ENCODE measurements at regions not wholly inside any gene's neighbourhood (a gene's known extent, or its start where the extent isn't known, plus 50 kb on each side); places are given as distances from the start of the nearest gene placed in this dataset.

GRCh38 chr3:27559835-27560234 lies 75.7 kb upstream of the SLC4A7 start:
- H3K36me3 ChIP-seq (ENCODE audit: control insufficient read depth in 4 of 4, insufficient read depth in 4 of 4, low read length in 4 of 4), result no peaks in the 10 kb centered on the region
- H3K9ac ChIP-seq (ENCODE audit: insufficient read depth in 1 of 2, low read length in 2 of 2), result no peak overlapping the region
- no peaks in the 10 kb centered on the region for H3K9me3 ChIP-seq (ENCODE audit: control insufficient read depth in 4 of 4, insufficient read depth in 3 of 4, low read length in 3 of 4)
- peak; percentile 58 to 82 (median 69) for DNase-seq
- peak; percentile 58 for ATAC-seq (ENCODE audit: insufficient read depth, low FRiP score)
- no peak overlapping the region for H3K4me3 ChIP-seq
- peaks cover 0 to 5% (median 0%) of the 10 kb centered on the region in 5 donors for H3K4me1 ChIP-seq (ENCODE audit: control insufficient read depth in 5 of 5, insufficient read depth in 5 of 5, low read length in 5 of 5)
- no peak for TF ChIP-seq CTCF (IDR thresholded peaks at IDR 0.05; ENCODE audit: control extremely low read depth, extremely low read depth)
- no peak overlapping the region for H3K27ac ChIP-seq (ENCODE audit: low read depth in 1 of 2, low read length in 1 of 2)
- H3K27me3 ChIP-seq (ENCODE audit: control insufficient read depth in 3 of 3, insufficient read depth in 3 of 3, low read length in 2 of 3), result no peaks in the 10 kb centered on the region
- 46 to 53% methylated on average over 6 of the region's 6 CpGs for WGBS, 2 donors

- Histone ChIP-seq H3K4me1 (ENCODE audit: control insufficient read depth in 5 of 5, insufficient read depth in 5 of 5, low read length in 5 of 5) (peaks cover 0 to 5% (median 0%) of the 10 kb centered on the region in 5 donors), H3K27me3 (ENCODE audit: control insufficient read depth in 3 of 3, insufficient read depth in 3 of 3, low read length in 2 of 3) (no peaks in the 10 kb centered on the region), H3K4me3 (no peak overlapping the region), H3K9me3 (ENCODE audit: control insufficient read depth in 4 of 4, insufficient read depth in 3 of 4, low read length in 3 of 4) (no peaks in the 10 kb centered on the region), H3K27ac (ENCODE audit: low read depth in 1 of 2, low read length in 1 of 2) (no peak overlapping the region), H3K9ac (ENCODE audit: insufficient read depth in 1 of 2, low read length in 2 of 2) (no peak overlapping the region), H3K36me3 (ENCODE audit: control insufficient read depth in 4 of 4, insufficient read depth in 4 of 4, low read length in 4 of 4) (no peaks in the 10 kb centered on the region)
- DNase-seq (peak in 1 of 3 donors; percentile 8), ATAC-seq (ENCODE audit: insufficient read depth, low FRiP score) (no peak)
- no peak for TF ChIP-seq CTCF (IDR thresholded peaks at IDR 0.05; ENCODE audit: control extremely low read depth, extremely low read depth)
Measured at GRCh38 chr3:27559381-27559780, 75.2 kb upstream of the SLC4A7 start.

GRCh38 chr3:27557411-27557810 lies 73.2 kb upstream of the SLC4A7 start:
- no peak for ATAC-seq (ENCODE audit: insufficient read depth, low FRiP score)
- no peaks in the 10 kb centered on the region for H3K27me3 ChIP-seq (ENCODE audit: control insufficient read depth in 3 of 3, insufficient read depth in 3 of 3, low read length in 2 of 3)
- DNase-seq, result no peak
- TF ChIP-seq CTCF (IDR thresholded peaks at IDR 0.05; ENCODE audit: control extremely low read depth, extremely low read depth), result no peak
- H3K9me3 ChIP-seq (ENCODE audit: control insufficient read depth in 4 of 4, insufficient read depth in 3 of 4, low read length in 3 of 4), result no peaks in the 10 kb centered on the region
- H3K9ac ChIP-seq (ENCODE audit: insufficient read depth in 1 of 2, low read length in 2 of 2), result no peak overlapping the region
- no peak overlapping the region for H3K4me3 ChIP-seq
- H3K36me3 ChIP-seq (ENCODE audit: control insufficient read depth in 4 of 4, insufficient read depth in 4 of 4, low read length in 4 of 4), result no peaks in the 10 kb centered on the region
- peak overlapping the region; percentile 49 to 53 for H3K27ac ChIP-seq (ENCODE audit: low read depth in 1 of 2, low read length in 1 of 2)
- peaks cover 0 to 8% (median 0%) of the 10 kb centered on the region in 5 donors for H3K4me1 ChIP-seq (ENCODE audit: control insufficient read depth in 5 of 5, insufficient read depth in 5 of 5, low read length in 5 of 5)
- WGBS, 2 donors, result 91 to 96% methylated on average over 2 of the region's 2 CpGs

- H3K4me1 ChIP-seq (ENCODE audit: control insufficient read depth in 5 of 5, insufficient read depth in 5 of 5, low read length in 5 of 5), result peaks cover 0 to 8% (median 0%) of the 10 kb centered on the region in 5 donors
- no peaks in the 10 kb centered on the region for H3K9me3 ChIP-seq (ENCODE audit: control insufficient read depth in 4 of 4, insufficient read depth in 3 of 4, low read length in 3 of 4)
- H3K9ac ChIP-seq (ENCODE audit: insufficient read depth in 1 of 2, low read length in 2 of 2), result no peak overlapping the region
- DNase-seq (no peak), ATAC-seq (ENCODE audit: insufficient read depth, low FRiP score) (no peak)
- no peak for TF ChIP-seq CTCF (IDR thresholded peaks at IDR 0.05; ENCODE audit: control extremely low read depth, extremely low read depth)
- H3K36me3 ChIP-seq (ENCODE audit: control insufficient read depth in 4 of 4, insufficient read depth in 4 of 4, low read length in 4 of 4), result no peaks in the 10 kb centered on the region
- WGBS, 2 donors, result 83 to 94% methylated on average over 4 of the region's 4 CpGs
- H3K27ac ChIP-seq (ENCODE audit: low read depth in 1 of 2, low read length in 1 of 2), result peak overlapping the region; percentile 49 to 53
- no peaks in the 10 kb centered on the region for H3K27me3 ChIP-seq (ENCODE audit: control insufficient read depth in 3 of 3, insufficient read depth in 3 of 3, low read length in 2 of 3)
- no peak overlapping the region for H3K4me3 ChIP-seq
Measured at GRCh38 chr3:27556887-27557286, 72.7 kb upstream of the SLC4A7 start.
